Urinary bladder (tissue), 3 donors: ENCODE measurements at regions not wholly inside any gene's neighbourhood (a gene's known extent, or its start where the extent isn't known, plus 50 kb on each side); places are given as distances from the start of the nearest gene placed in this dataset.
A peak's percentile ranks its signal among the peaks of the same experiment; 100 is the strongest.

Experiments used
- DNase-seq: peaks from one replicate; pipeline ENCODE4 v3.0.0-alpha.2; 2015; ENCODE audit errors: extremely low spot score
- H3K27ac ChIP-seq: one replicate; pipeline ENCODE4 v1.5.1; 2013; ENCODE audit warnings: low read depth, mild to moderate bottlenecking, moderate library complexity
- H3K36me3 ChIP-seq: one replicate; pipeline ENCODE4 v1.6.1; 2013; ENCODE audit warnings: mild to moderate bottlenecking, moderate library complexity; ENCODE audit not compliant: insufficient read depth
- H3K4me1 ChIP-seq: one replicate; pipeline ENCODE4 v1.6.1; 2013; ENCODE audit warnings: mild to moderate bottlenecking, moderate library complexity; ENCODE audit not compliant: insufficient read depth
- H3K4me3 ChIP-seq: one replicate; pipeline ENCODE4 v1.5.1; 2013; ENCODE audit warnings: low read depth, low read length
- WGBS: extraction: QIAGEN DNeasy Blood & Tissue Kit; methylation state at CpG from one replicate; pipeline ENCODE4 v1.1.7; 2013; 5-methylcytosine and 5-hydroxymethylcytosine counted together
- donor health status: healthy with polysubstance abuse.
- donor health status: healthy.

- H3K27ac ChIP-seq = no peak overlapping the region
- DNase-seq = no peak
- no peak overlapping the region for H3K4me3 ChIP-seq
- 72% methylated on average over 4 of the region's 4 CpGs for WGBS
- no peaks in the 10 kb centered on the region for H3K36me3 ChIP-seq
- no peaks in the 10 kb centered on the region for H3K4me1 ChIP-seq
Measured at GRCh38 chr6:140956571-140957369, 1176.0 kb upstream of the GJE1 start.

GRCh38 chr6:140940251-140940925, 1192.3 kb upstream of the GJE1 start:
- no peak for DNase-seq
- H3K27ac ChIP-seq = no peak overlapping the region
- no peaks in the 10 kb centered on the region for H3K36me3 ChIP-seq
- H3K4me1 ChIP-seq = no peaks in the 10 kb centered on the region
- no peak overlapping the region for H3K4me3 ChIP-seq
- WGBS = 59% methylated on average over 3 of the region's 3 CpGs

GRCh38 chr6:140932909-140933308, 1199.8 kb upstream of the GJE1 start:
- no peaks in the 10 kb centered on the region for H3K4me1 ChIP-seq
- no peaks in the 10 kb centered on the region for H3K36me3 ChIP-seq
- no peak for DNase-seq
- no peak overlapping the region for H3K4me3 ChIP-seq
- WGBS = 93% methylated on average over 2 of the region's 2 CpGs
- no peak overlapping the region for H3K27ac ChIP-seq

GRCh38 chr6:140931581-140931980, 1201.1 kb upstream of the GJE1 start:
- no peaks in the 10 kb centered on the region for H3K36me3 ChIP-seq
- no peaks in the 10 kb centered on the region for H3K4me1 ChIP-seq
- H3K27ac ChIP-seq = no peak overlapping the region
- 43% methylated on average over 1 of the region's 1 CpG for WGBS
- H3K4me3 ChIP-seq = no peak overlapping the region
- DNase-seq = no peak

DNA sequence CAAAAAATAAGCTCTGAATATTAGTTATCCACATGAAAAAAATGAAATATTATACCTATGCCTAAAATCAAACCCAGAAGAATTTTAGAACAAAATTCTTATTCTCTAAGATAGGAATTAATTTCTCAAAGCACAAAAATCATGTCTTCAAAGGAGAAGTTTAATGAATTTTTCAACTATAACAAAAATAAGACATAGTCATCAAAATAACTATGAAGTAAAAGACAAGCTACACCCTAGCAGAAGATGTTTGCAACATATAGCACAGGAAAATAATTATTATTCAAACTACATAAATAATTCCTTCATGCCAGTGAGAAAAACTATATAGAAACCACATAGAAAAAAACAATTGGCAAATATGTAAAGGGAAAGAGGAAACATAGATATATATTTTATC, 1203.6 kb upstream of the GJE1 start:
- DNase-seq = no peak
- Histone ChIP-seq H3K36me3 (no peaks in the 10 kb centered on the region), H3K27ac (no peak overlapping the region), H3K4me1 (no peaks in the 10 kb centered on the region), H3K4me3 (no peak overlapping the region)

GRCh38 chr6:140923048-140923447, 1209.7 kb upstream of the GJE1 start:
- Histone ChIP-seq H3K36me3 (no peaks in the 10 kb centered on the region), H3K4me3 (no peak overlapping the region), H3K4me1 (no peaks in the 10 kb centered on the region), H3K27ac (no peak overlapping the region)
- no peak for DNase-seq
- 90% methylated on average over 1 of the region's 1 CpG for WGBS

GRCh38 chr6:140921366-140922226, 1211.1 kb upstream of the GJE1 start:
- H3K27ac ChIP-seq = no peak overlapping the region
- peak; percentile 62 for DNase-seq
- H3K36me3 ChIP-seq = no peaks in the 10 kb centered on the region
- WGBS = 69% methylated on average over 4 of the region's 4 CpGs
- no peak overlapping the region for H3K4me3 ChIP-seq
- no peaks in the 10 kb centered on the region for H3K4me1 ChIP-seq

DNA sequence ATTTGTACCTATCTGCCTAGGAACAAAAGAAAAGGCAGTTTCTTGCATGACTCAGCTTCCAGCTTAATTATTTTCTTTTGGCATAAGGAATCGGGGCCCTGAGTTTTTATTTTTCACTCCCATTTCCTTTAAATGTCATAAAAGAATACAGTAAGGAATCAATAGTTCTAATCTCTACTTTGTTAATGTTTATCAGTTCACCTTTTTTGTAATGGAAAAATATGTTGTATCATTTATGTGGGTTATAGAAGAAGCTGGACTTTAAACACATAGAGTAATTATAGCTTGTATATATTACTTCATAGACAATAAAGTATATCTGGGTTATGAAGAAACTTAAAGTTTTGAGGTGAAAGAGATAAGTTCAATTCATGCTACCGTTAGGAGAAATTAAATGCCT, 1214.8 kb upstream of the GJE1 start:
- DNase-seq = no peak
- no peaks in the 10 kb centered on the region for H3K36me3 ChIP-seq
- 78% methylated on average over 2 of the region's 2 CpGs for WGBS
- H3K27ac ChIP-seq = no peak overlapping the region
- H3K4me1 ChIP-seq = no peaks in the 10 kb centered on the region
- no peak overlapping the region for H3K4me3 ChIP-seq

DNA sequence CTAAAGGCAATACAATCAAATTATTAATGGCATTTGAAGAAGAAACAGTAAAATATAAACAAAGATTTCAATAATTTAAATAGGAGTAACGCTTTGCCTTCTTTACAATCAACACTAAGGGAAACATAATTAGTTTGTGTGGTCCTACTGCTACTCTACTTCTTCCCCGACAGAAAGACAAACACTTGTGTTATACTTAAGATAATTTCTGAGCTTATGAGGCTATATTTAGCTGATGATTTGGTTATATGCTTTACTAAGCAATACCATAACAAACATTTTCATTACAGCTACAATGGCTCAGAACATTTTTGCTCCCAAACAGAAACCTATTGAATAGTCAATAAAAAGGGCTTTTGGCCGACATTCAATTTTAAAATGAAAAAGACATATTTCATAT, 1217.2 kb upstream of the GJE1 start:
- 66% methylated on average over 3 of the region's 3 CpGs for WGBS

DNA sequence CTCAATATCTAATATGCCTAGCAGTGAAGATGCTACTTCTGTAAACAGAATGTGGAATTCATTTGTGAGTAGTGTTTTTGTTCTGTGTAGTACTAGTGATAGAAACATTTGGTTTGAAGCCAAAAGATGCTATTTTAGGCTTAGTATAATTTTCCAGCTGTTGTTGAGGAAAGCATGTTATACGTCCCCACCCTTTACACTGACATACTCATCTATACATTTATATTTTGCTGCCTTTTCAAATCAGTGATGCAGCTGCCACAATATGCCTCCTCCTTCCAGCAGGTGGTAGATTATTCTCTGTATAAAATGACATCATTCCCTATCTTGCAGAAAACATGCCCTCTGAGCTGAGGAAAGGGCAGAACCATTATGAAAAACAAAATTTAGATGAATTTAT, 1217.6 kb upstream of the GJE1 start:
- H3K27ac ChIP-seq = no peak overlapping the region
- H3K36me3 ChIP-seq = no peaks in the 10 kb centered on the region
- no peak for DNase-seq
- H3K4me1 ChIP-seq = no peaks in the 10 kb centered on the region
- WGBS = 19% methylated on average over 1 of the region's 1 CpG
- H3K4me3 ChIP-seq = no peak overlapping the region

More for the DNA sequence above, 1217.2 kb upstream of the GJE1 start:
- no peak for DNase-seq
- H3K27ac ChIP-seq = no peak overlapping the region
- no peak overlapping the region for H3K4me3 ChIP-seq
- no peaks in the 10 kb centered on the region for H3K36me3 ChIP-seq
- no peaks in the 10 kb centered on the region for H3K4me1 ChIP-seq

- no peaks in the 10 kb centered on the region for H3K4me1 ChIP-seq
- H3K4me3 ChIP-seq = no peak overlapping the region
- no peaks in the 10 kb centered on the region for H3K36me3 ChIP-seq
- WGBS = 81% methylated on average over 3 of the region's 3 CpGs
- no peak for DNase-seq
- no peak overlapping the region for H3K27ac ChIP-seq
Measured at GRCh38 chr6:140912686-140913085, 1220.0 kb upstream of the GJE1 start.

- Histone ChIP-seq H3K4me1 (no peaks in the 10 kb centered on the region), H3K4me3 (no peak overlapping the region), H3K36me3 (no peaks in the 10 kb centered on the region), H3K27ac (no peak overlapping the region)
- DNase-seq = no peak
- 81% methylated on average over 1 of the region's 1 CpG for WGBS
Measured at GRCh38 chr6:140909625-140910024, 1223.1 kb upstream of the GJE1 start.

- H3K36me3 ChIP-seq = no peaks in the 10 kb centered on the region
- no peak overlapping the region for H3K4me3 ChIP-seq
- H3K27ac ChIP-seq = no peak overlapping the region
- H3K4me1 ChIP-seq = no peaks in the 10 kb centered on the region
- no peak for DNase-seq
Measured at GRCh38 chr6:140909156-140909555, 1223.6 kb upstream of the GJE1 start.

GRCh38 chr6:140908505-140908904, 1224.2 kb upstream of the GJE1 start:
- Histone ChIP-seq H3K36me3 (no peaks in the 10 kb centered on the region), H3K4me3 (no peak overlapping the region), H3K4me1 (no peaks in the 10 kb centered on the region), H3K27ac (no peak overlapping the region)
- no peak for DNase-seq
